DOHH2 (cell line): ENCODE measurements at regions not wholly inside any gene's neighbourhood (a gene's known extent, or its start where the extent isn't known, plus 50 kb on each side); places are given as distances from the start of the nearest gene placed in this dataset.

Experiments
- H3F3A ChIP-seq: fragments of 200-600 bp; sonication (generic), shearing (Covaris generic); 2 replicates; pipeline ENCODE4 v1.6.0; 2016; ENCODE audit warnings: antibody characterized with exemption, mild to moderate bottlenecking; ENCODE audit not compliant: control insufficient read depth, insufficient read depth
- H3K27ac ChIP-seq: fragments of 200-600 bp; sonication (generic); 2 replicates; pipeline ENCODE4 v1.5.1; 2014; ENCODE audit warnings: low read depth, mild to moderate bottlenecking, low read length, moderate library complexity
- H3K27me3 ChIP-seq: fragments of 200-600 bp; sonication (generic); 2 replicates; pipeline ENCODE4 v1.6.1; 2014; ENCODE audit warnings: mild to moderate bottlenecking, low read length, mixed read lengths; ENCODE audit not compliant: control insufficient read depth
- H3K36me3 ChIP-seq: fragments of 200-600 bp; sonication (generic); 2 replicates; pipeline ENCODE4 v1.6.1; 2014; ENCODE audit warnings: mild to moderate bottlenecking, low read length, moderate library complexity, mixed read lengths; ENCODE audit not compliant: control insufficient read depth
- H3K4me1 ChIP-seq: fragments of 200-600 bp; sonication (generic); 2 replicates; pipeline ENCODE4 v1.6.1; 2014; ENCODE audit warnings: mild to moderate bottlenecking, low read length, mixed read lengths; ENCODE audit not compliant: control insufficient read depth
- H3K4me2 ChIP-seq: fragments of 200-600 bp; sonication (generic); 2 replicates; pipeline ENCODE4 v1.6.0; 2014; ENCODE audit warnings: mild to moderate bottlenecking, low read length, moderate library complexity
- H3K4me3 ChIP-seq: fragments of 200-600 bp; sonication (generic); 2 replicates; pipeline ENCODE4 v1.5.1; 2014; ENCODE audit warnings: mild to moderate bottlenecking, low read length, mixed read lengths
- H3K79me2 ChIP-seq: fragments of 200-600 bp; sonication (generic); 2 replicates; pipeline ENCODE4 v1.6.1; 2014; ENCODE audit warnings: mild to moderate bottlenecking, low read length, mixed read lengths; ENCODE audit not compliant: control insufficient read depth
- H3K9me2 ChIP-seq: fragments of 200-600 bp; sonication (generic); replicated peaks from 2 replicates; pipeline ENCODE4 v1.6.1; 2014; ENCODE audit warnings: mild to moderate bottlenecking, low read length, mixed read lengths; ENCODE audit not compliant: control insufficient read depth
- H3K9me3 ChIP-seq: fragments of 200-600 bp; sonication (generic); 2 replicates; pipeline ENCODE4 v1.6.1; 2014; ENCODE audit warnings: antibody characterized with exemption, low read length, mixed read lengths; ENCODE audit not compliant: control insufficient read depth, insufficient read depth
- H4K20me1 ChIP-seq: fragments of 200-600 bp; sonication (generic); 2 replicates; pipeline ENCODE4 v1.6.0; 2014; ENCODE audit warnings: low read depth, mild to moderate bottlenecking, antibody characterized with exemption, low read length, moderate library complexity; ENCODE audit not compliant: control insufficient read depth, insufficient read depth
- CTCF ChIP-seq: fragments of 200-600 bp; sonication (generic); IDR thresholded peaks from one replicate; pipeline ENCODE4 v1.5.1; 2014; ENCODE audit warnings: antibody characterized with exemption, mild to moderate bottlenecking, low read depth, low read length; ENCODE audit not compliant: poor library complexity, severe bottlenecking
- EZH2phosphoT487 ChIP-seq: fragments of 200-600 bp; sonication (generic); IDR thresholded peaks from 2 replicates; pipeline ENCODE4 v1.6.1; 2017; ENCODE audit warnings: borderline replicate concordance, mild to moderate bottlenecking, antibody characterized with exemption, low read length, moderate library complexity, mixed read lengths

- Histone ChIP-seq H3K27ac (no peak overlapping the region), H3K4me2 (no peak overlapping the region), H3K27me3 (no peaks in the 10 kb centered on the region), H3K9me3 (no peaks in the 10 kb centered on the region), H3K4me3 (no peak overlapping the region), H3F3A (no peaks in the 10 kb centered on the region), H3K9me2 (no peaks in the 10 kb centered on the region), H3K36me3 (no peaks in the 10 kb centered on the region), H3K79me2 (no peaks in the 10 kb centered on the region), H4K20me1 (no peaks in the 10 kb centered on the region), H3K4me1 (no peaks in the 10 kb centered on the region)
- TF ChIP-seq CTCF (no peak), EZH2phosphoT487 (no peak)
These were observed 212.4 kb upstream of the C14orf180 start for GRCh38 chr14:104366931-104367865.

DNA sequence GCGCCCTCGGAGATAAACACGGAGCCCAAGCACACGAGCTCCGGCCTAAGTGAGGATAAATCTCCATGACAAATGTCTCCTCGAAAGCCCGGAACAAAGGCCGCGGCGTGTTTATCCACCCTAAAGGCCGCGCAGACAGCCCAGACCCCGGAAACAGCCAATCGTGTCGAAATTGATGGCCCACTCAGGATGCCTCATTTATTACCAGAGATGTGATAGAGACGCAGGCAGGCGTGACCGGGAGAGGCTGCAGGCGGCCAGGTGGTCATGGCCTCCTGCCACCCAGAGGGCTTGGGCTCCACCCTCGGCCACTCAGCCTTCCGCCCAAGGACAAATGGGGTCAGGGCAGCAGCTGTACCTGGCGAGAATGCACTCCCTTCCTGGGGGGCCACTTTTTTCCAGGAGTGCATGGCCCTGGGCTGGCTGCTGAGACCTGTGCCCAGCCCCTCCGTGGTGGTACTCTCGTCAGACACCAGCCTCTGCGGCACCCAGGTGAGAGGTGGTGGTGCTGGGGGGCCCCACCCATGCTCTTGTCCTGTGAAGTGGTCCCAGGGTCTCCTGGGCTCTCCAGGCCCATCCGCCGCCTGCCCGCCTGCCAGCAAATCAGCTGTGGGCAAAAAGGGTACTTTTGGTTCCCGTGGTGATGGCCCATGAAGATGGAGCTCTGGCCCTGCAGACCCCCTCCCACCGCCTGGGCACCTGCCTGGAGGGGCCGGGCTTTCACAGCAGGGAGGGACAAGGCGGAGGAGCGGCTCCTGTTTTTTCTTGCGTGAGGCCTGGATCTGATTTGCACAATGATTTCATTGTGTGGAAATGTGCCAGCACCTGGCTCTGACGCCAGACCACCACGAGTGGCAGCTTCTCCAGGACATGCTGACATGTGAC lies 211.5 kb upstream of the C14orf180 start:
- Histone ChIP-seq H3K4me3 (no peak overlapping the region), H3K79me2 (no peaks in the 10 kb centered on the region), H3K27me3 (no peaks in the 10 kb centered on the region), H3K4me1 (no peaks in the 10 kb centered on the region), H4K20me1 (no peaks in the 10 kb centered on the region), H3K27ac (no peak overlapping the region), H3K36me3 (no peaks in the 10 kb centered on the region), H3K9me2 (no peaks in the 10 kb centered on the region), H3K9me3 (no peaks in the 10 kb centered on the region), H3F3A (no peaks in the 10 kb centered on the region), H3K4me2 (no peak overlapping the region)
- TF ChIP-seq CTCF = no peak
- no peak for TF ChIP-seq EZH2phosphoT487

DNA sequence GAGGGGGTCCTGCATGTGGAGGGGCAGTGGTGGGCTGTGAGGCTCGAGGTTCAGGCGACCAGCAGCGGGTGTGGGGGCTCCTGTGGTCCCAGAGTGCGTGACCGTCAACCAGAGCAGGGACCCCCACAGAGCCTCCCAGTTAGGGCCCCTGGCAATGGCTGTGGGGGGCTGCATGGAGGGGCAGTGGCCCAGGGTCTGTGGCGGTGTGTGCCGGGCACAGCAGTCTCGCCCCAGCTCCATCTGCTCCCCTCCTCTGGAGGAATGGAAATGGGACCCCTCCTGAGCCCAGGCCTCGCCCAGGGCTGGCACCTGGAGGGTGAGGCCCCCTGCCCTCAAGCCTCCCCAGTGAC lies 210.8 kb upstream of the C14orf180 start:
- Histone ChIP-seq H3K4me1 (no peaks in the 10 kb centered on the region), H3K4me2 (no peak overlapping the region), H3K27ac (no peak overlapping the region), H3F3A (no peaks in the 10 kb centered on the region), H3K36me3 (no peaks in the 10 kb centered on the region), H3K9me2 (no peaks in the 10 kb centered on the region), H3K27me3 (no peaks in the 10 kb centered on the region), H3K4me3 (no peak overlapping the region), H4K20me1 (no peaks in the 10 kb centered on the region), H3K9me3 (no peaks in the 10 kb centered on the region), H3K79me2 (no peaks in the 10 kb centered on the region)
- no peak for TF ChIP-seq CTCF
- TF ChIP-seq EZH2phosphoT487 = no peak
